Gastrocnemius medialis (tissue), 4 donors: ENCODE measurements at regions not wholly inside any gene's neighbourhood (a gene's known extent, or its start where the extent isn't known, plus 50 kb on each side); places are given as distances from the start of the nearest gene placed in this dataset.

ENCODE experiments used
- CTCF ChIP-seq, 5 experiments: fragments of 450-650 bp in 3 of 5; fragments of 200-600 bp in 2 of 5; sonication (generic) in 2 of 5; IDR thresholded peaks in 4 of 5; conservative IDR thresholded peaks in 1 of 5; 1 replicate in 4 of 5; 2 replicates in 1 of 5; pipeline ENCODE4 v1.5.1; 2016 to 2019; ENCODE audit warnings: antibody characterized with exemption in 5 of 5, mild to moderate bottlenecking in 3 of 5, moderate library complexity in 3 of 5
- POLR2A ChIP-seq, 2 donors: fragments of 450-650 bp; IDR thresholded peaks; one replicate each; pipeline ENCODE4 v1.6.1; 2017; ENCODE audit warnings: antibody characterized with exemption in 2 of 2, mild to moderate bottlenecking in 2 of 2, moderate library complexity in 2 of 2

GRCh38 chr4:137739391-137739790 lies 207.1 kb upstream of the PCDH18 start:
- TF ChIP-seq CTCF (IDR thresholded peaks at IDR 0.05 in 4 of 5, conservative IDR thresholded peaks at IDR 0.05 in 1 of 5) (no peak), POLR2A (IDR thresholded peaks at IDR 0.05) (no peak)
